HepG2 (cell line): ENCODE measurements at regions not wholly inside any gene's neighbourhood (a gene's known extent, or its start where the extent isn't known, plus 50 kb on each side); places are given as distances from the start of the nearest gene placed in this dataset.

Experiments
- ATAC-seq: fragments of 200-7000 bp; cut with Tn5 transposase; 3 replicates; pipeline ENCODE4 v1.9.1; 2020; ENCODE audit warnings: mild to moderate bottlenecking, moderate library complexity
- BruUV-seq: library from RNA; stranded (reverse); fragments of 400-500 nt; replicated peaks from 2 replicates; lab custom pipeline; 2021; lab: Mats Ljungman, UMichigan
- CTCF ChIA-PET: fragments of 300-600 bp; formaldehyde crosslinking; extraction: SDS; loops from one replicate; lab custom pipeline; 2021; ENCODE audit warnings: low total read pairs, inconsistent platforms, low intra/inter-chr PET ratio; lab: Yijun Ruan, JAX
- POLR2A ChIA-PET: fragments of 350-600 bp; sonication (Branson Sonifier 250); formaldehyde crosslinking; loops from one replicate; lab custom pipeline; 2020; ENCODE audit warnings: antibody characterized with exemption, inconsistent platforms; lab: Yijun Ruan, JAX
- DNase-seq: peaks from one replicate; pipeline ENCODE4 v3.0.0-alpha.2; 2015; ENCODE audit warnings: low spot score
- FAIRE-seq: peaks from 3 replicates; lab custom pipeline; 2011; peaks lifted over from hg19 to GRCh38; lab: Jason Lieb, UNC
- H2AFZ ChIP-seq: one replicate; pipeline ENCODE4 v1.6.1; 2011; ENCODE audit warnings: low read length, inconsistent platforms
- H3K27ac ChIP-seq: fragments of 300-600 bp; 3 replicates; pipeline ENCODE4 v1.8.0; 2011; ENCODE audit warnings: mixed run types, mild to moderate bottlenecking, mixed read lengths, low read length, inconsistent platforms; ENCODE audit not compliant: insufficient read depth; ENCODE audit errors: extremely low read length
- H3K27me3 ChIP-seq, 2 experiments: fragments of 200-600 bp in 1 of 2; 2 replicates in 1 of 2; 3 replicates in 1 of 2; pipeline versions ENCODE4 v1.6.0 to v1.8.0; 2011; ENCODE audit warnings: low read length in 2 of 2, mild to moderate bottlenecking in 2 of 2, moderate library complexity in 2 of 2, inconsistent platforms in 1 of 2; ENCODE audit not compliant: insufficient read depth in 2 of 2, control insufficient read depth in 1 of 2
- H3K36me3 ChIP-seq, 2 experiments: fragments of 200-600 bp in 1 of 2; replicated peaks in 1 of 2; 2 replicates in 1 of 2; 3 replicates in 1 of 2; pipeline versions ENCODE4 v1.5.1 to v1.8.0; 2011; ENCODE audit warnings: low read length in 2 of 2, inconsistent platforms in 1 of 2; ENCODE audit not compliant: insufficient read depth in 2 of 2, control insufficient read depth in 1 of 2
- H3K4me1 ChIP-seq: 2 replicates; pipeline ENCODE4 v1.5.1; 2012; ENCODE audit warnings: low read length, inconsistent platforms; ENCODE audit not compliant: insufficient read depth
- H3K4me2 ChIP-seq: 2 replicates; pipeline ENCODE4 v1.6.0; 2011; ENCODE audit warnings: low read depth, low read length, inconsistent platforms
- H3K4me3 ChIP-seq, 3 experiments: fragments of 200-600 bp in 1 of 3; sonication (generic), shearing (Covaris generic) in 1 of 3; replicated peaks in 1 of 3; 2 replicates each; pipeline ENCODE4 v1.5.1; 2011 to 2016; ENCODE audit warnings: low read length in 3 of 3, inconsistent platforms in 2 of 3, low read depth in 2 of 3, mild to moderate bottlenecking in 2 of 3, control low read depth in 1 of 3, mixed read lengths in 1 of 3; ENCODE audit not compliant: insufficient read depth in 1 of 3
- H3K79me2 ChIP-seq: one replicate; pipeline ENCODE4 v1.6.1; 2011; ENCODE audit warnings: low read length, inconsistent platforms; ENCODE audit not compliant: insufficient read depth
- H3K9ac ChIP-seq: 2 replicates; pipeline ENCODE4 v1.6.0; 2011; ENCODE audit warnings: mild to moderate bottlenecking, low read depth, low read length, inconsistent platforms; ENCODE audit not compliant: insufficient read depth
- H3K9me3 ChIP-seq: 2 replicates; pipeline ENCODE4 v1.5.1; 2012; ENCODE audit warnings: mild to moderate bottlenecking, low read length
- H4K20me1 ChIP-seq: 2 replicates; pipeline ENCODE4 v1.6.0; 2011; ENCODE audit warnings: inconsistent platforms, mild to moderate bottlenecking, low read length, moderate library complexity; ENCODE audit not compliant: insufficient read depth
- HIVEP1 ChIP-seq: sonication (generic); formaldehyde crosslinking; IDR thresholded peaks from 2 replicates; pipeline ENCODE4 v1.4.0; 2020; ENCODE audit warnings: mild to moderate bottlenecking, missing genetic modification reagents
- KAT7 ChIP-seq: IDR thresholded peaks from 2 replicates; pipeline ENCODE4 v1.6.1; 2018; ENCODE audit warnings: borderline replicate concordance, missing compliant biosample characterization
- KLF6 ChIP-seq: IDR thresholded peaks from 2 replicates; pipeline ENCODE4 v1.8.0; 2016; ENCODE audit warnings: missing biosample characterization, missing genetic modification reagents
- MTF1 ChIP-seq: sonication (generic); formaldehyde crosslinking; IDR thresholded peaks from 2 replicates; pipeline ENCODE4 v1.5.0; 2020; ENCODE audit warnings: missing genetic modification reagents
- NFKBIZ ChIP-seq: IDR thresholded peaks from 2 replicates; pipeline ENCODE4 v1.6.1; 2018; ENCODE audit warnings: missing genetic modification reagents, missing compliant biosample characterization
- NRL ChIP-seq: sonication (generic); formaldehyde crosslinking; IDR thresholded peaks from 2 replicates; pipeline ENCODE4 v1.5.0; 2020; ENCODE audit warnings: missing genetic modification reagents, mild to moderate bottlenecking, moderate library complexity, borderline replicate concordance
- TCF12 ChIP-seq, 2 experiments: fragments of 450-650 bp in 1 of 2; sonication (generic) in 1 of 2; formaldehyde crosslinking in 1 of 2; IDR thresholded peaks; 2 replicates each; pipeline versions ENCODE4 v1.6.1 to v1.8.0; 2017 to 2022; ENCODE audit warnings: antibody characterized with exemption in 1 of 2, mild to moderate bottlenecking in 1 of 2, missing genetic modification reagents in 1 of 2, moderate library complexity in 1 of 2
- ZNF136 ChIP-seq: sonication (generic); formaldehyde crosslinking; IDR thresholded peaks from 2 replicates; pipeline ENCODE4 v1.8.1; 2022; ENCODE audit warnings: low read depth, mild to moderate bottlenecking, moderate library complexity, missing genetic modification reagents
- ZNF496 ChIP-seq: sonication (generic); formaldehyde crosslinking; IDR thresholded peaks from 2 replicates; pipeline ENCODE4 v1.8.1; 2023; ENCODE audit warnings: mild to moderate bottlenecking, moderate library complexity, missing genetic modification reagents; ENCODE audit not compliant: insufficient replicate concordance
- ZNF570 ChIP-seq: sonication (generic); formaldehyde crosslinking; IDR thresholded peaks from 2 replicates; pipeline ENCODE4 v1.4.0; 2020; ENCODE audit warnings: mild to moderate bottlenecking, missing genetic modification reagents, borderline replicate concordance
- ZNF768 ChIP-seq: sonication (generic); formaldehyde crosslinking; IDR thresholded peaks from 2 replicates; pipeline ENCODE4 v1.4.0; 2020; ENCODE audit warnings: missing genetic modification reagents
- WGBS: methylation state at CpG from one replicate; pipeline ENCODE4 v1.1.6; 2017; ENCODE audit warnings: low lambda C conversion rate; 5-methylcytosine and 5-hydroxymethylcytosine counted together
- in situ Hi-C: cut with HindIII; loops from 2 replicates; pipeline ENCODE4 v1.10.0; 2017; ENCODE audit warnings: low pct_unique_long_range_greater_than_20kb; ENCODE audit not compliant: extremely low pct_ligation_motif_present
- intact Hi-C: fragments of 100-400 bp; cut with micrococcal nuclease; formaldehyde crosslinking; loops from one replicate; pipeline ENCODE4 v1.10.0; 2022; ENCODE audit not compliant: unreplicated experiment
- TF ChIP-seq, protein P1 (sequence below): sonication (generic); formaldehyde crosslinking; IDR thresholded peaks from 2 replicates; pipeline ENCODE4 v1.8.0; 2022; ENCODE audit warnings: mild to moderate bottlenecking, missing genetic modification reagents, borderline replicate concordance

- no peaks in the 10 kb centered on the region for H3K4me1 ChIP-seq
- no peaks in the 10 kb centered on the region for H3K9me3 ChIP-seq
- H3K36me3 ChIP-seq, result no peaks in the 10 kb centered on the region
- H3K79me2 ChIP-seq, result no peaks in the 10 kb centered on the region
- no peak overlapping the region for H3K27ac ChIP-seq
- BruUV-seq, result no TSS peak
- FAIRE-seq (no peak), DNase-seq (no peak), ATAC-seq (no peak)
- H2AFZ ChIP-seq, result no peak overlapping the region
- CTCF ChIA-PET, result no interaction called here
- intact Hi-C loops (no loop called here), in situ Hi-C loops (no loop called here)
- no peak overlapping the region for H3K4me3 ChIP-seq
- H4K20me1 ChIP-seq, result no peaks in the 10 kb centered on the region
- H3K9ac ChIP-seq, result no peak overlapping the region
- H3K4me2 ChIP-seq, result no peak overlapping the region
- TF ChIP-seq ZNF496 (CRISPR knock-in tag) (no peak), NFKBIZ (no peak), KAT7 (no peak), ZNF136 (CRISPR knock-in tag) (no peak), KLF6 (CRISPR knock-in tag) (no peak), NRL (CRISPR knock-in tag) (no peak), TCF12 (IDR thresholded peaks at IDR 0.05) (no peak), TCF12 (CRISPR knock-in tag; IDR thresholded peaks at IDR 0.05) (no peak), ZNF570 (no peak), MTF1 (no peak), ZNF768 (CRISPR knock-in tag) (no peak), HIVEP1 (CRISPR knock-in tag) (no peak)
- TF ChIP-seq, protein P1, sequence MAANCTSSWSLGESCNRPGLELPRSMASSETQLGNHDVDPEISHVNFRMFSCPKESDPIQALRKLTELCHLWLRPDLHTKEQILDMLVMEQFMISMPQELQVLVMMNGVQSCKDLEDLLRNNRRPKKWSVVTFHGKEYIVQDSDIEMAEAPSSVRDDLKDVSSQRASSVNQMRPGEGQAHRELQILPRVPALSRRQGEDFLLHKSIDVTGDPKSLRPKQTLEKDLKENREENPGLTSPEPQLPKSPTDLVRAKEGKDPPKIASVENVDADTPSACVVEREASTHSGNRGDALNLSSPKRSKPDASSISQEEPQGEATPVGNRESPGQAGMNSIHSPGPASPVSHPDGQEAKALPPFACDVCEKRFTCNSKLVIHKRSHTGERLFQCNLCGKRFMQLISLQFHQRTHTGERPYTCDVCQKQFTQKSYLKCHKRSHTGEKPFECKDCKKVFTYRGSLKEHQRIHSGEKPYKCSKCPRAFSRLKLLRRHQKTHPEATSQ (CRISPR knock-in tag), result no peak
- no peaks in the 10 kb centered on the region for H3K27me3 ChIP-seq
- 9% methylated on average over 4 of the region's 4 CpGs for WGBS
- POLR2A ChIA-PET, result no interaction called here
These were observed 993.6 kb upstream of the SPRY2 start for GRCh38 chr13:81334481-81334880.
